GM21515 (cell line): ENCODE measurements at regions not wholly inside any gene's neighbourhood (a gene's known extent, or its start where the extent isn't known, plus 50 kb on each side); places are given as distances from the start of the nearest gene placed in this dataset.

Experiments used
- ATAC-seq: cut with Tn5 transposase; IDR thresholded peaks from one replicate; pipeline ENCODE4 v1.9.1; 2021; ENCODE audit not compliant: unreplicated experiment

GRCh38 chr3:159593927-159594605 is 394.6 kb upstream of the IL12A start:
- no peak for ATAC-seq

GRCh38 chr3:159600291-159600690 is 388.3 kb upstream of the IL12A start:
- no peak for ATAC-seq

GRCh38 chr3:159604151-159604581 is 384.5 kb upstream of the IL12A start:
- no peak for ATAC-seq

- no peak for ATAC-seq
These were observed 383.5 kb upstream of the IL12A start for GRCh38 chr3:159605101-159605500.

- no peak for ATAC-seq
These were observed 382.9 kb upstream of the IL12A start for GRCh38 chr3:159605776-159606175.

- no peak for ATAC-seq
These were observed 380.8 kb upstream of the IL12A start for GRCh38 chr3:159607856-159608255.

- ATAC-seq = no peak
These were observed 380.3 kb upstream of the IL12A start for GRCh38 chr3:159608311-159608710.

- ATAC-seq = no peak
These were observed 379.0 kb upstream of the IL12A start for GRCh38 chr3:159609625-159610024.

- no peak for ATAC-seq
These were observed 372.3 kb upstream of the IL12A start for GRCh38 chr3:159616234-159616825.

GRCh38 chr3:159619341-159619885 is 369.2 kb upstream of the IL12A start:
- no peak for ATAC-seq

GRCh38 chr3:159620281-159620680 is 368.4 kb upstream of the IL12A start:
- ATAC-seq = no peak

- ATAC-seq = no peak
These were observed 367.8 kb upstream of the IL12A start for GRCh38 chr3:159620873-159621272.

- ATAC-seq = no peak
These were observed 364.0 kb upstream of the IL12A start for GRCh38 chr3:159624616-159625015.

GRCh38 chr3:159625594-159625993 is 363.0 kb upstream of the IL12A start:
- no peak for ATAC-seq

GRCh38 chr3:159626598-159626997 is 362.0 kb upstream of the IL12A start:
- ATAC-seq = no peak

- ATAC-seq = no peak
These were observed 361.4 kb upstream of the IL12A start for GRCh38 chr3:159627229-159627628.

GRCh38 chr3:159627634-159628033 is 361.0 kb upstream of the IL12A start:
- no peak for ATAC-seq

GRCh38 chr3:159629329-159630084 is 359.1 kb upstream of the IL12A start:
- ATAC-seq = no peak

GRCh38 chr3:159631226-159631625 is 357.4 kb upstream of the IL12A start:
- ATAC-seq = no peak

GRCh38 chr3:159632128-159632527 is 356.5 kb upstream of the IL12A start:
- no peak for ATAC-seq

GRCh38 chr3:159632851-159633250 is 355.8 kb upstream of the IL12A start:
- no peak for ATAC-seq

GRCh38 chr3:159634483-159634882 is 354.2 kb upstream of the IL12A start:
- ATAC-seq = no peak
